HG03432 (cell line): ENCODE measurements at regions not wholly inside any gene's neighbourhood (a gene's known extent, or its start where the extent isn't known, plus 50 kb on each side); places are given as distances from the start of the nearest gene placed in this dataset.

ENCODE experiments used
- ATAC-seq: cut with Tn5 transposase; IDR thresholded peaks from one replicate; pipeline ENCODE4 v1.9.1; 2021; ENCODE audit warnings: mild to moderate bottlenecking, moderate library complexity; ENCODE audit not compliant: unreplicated experiment

DNA sequence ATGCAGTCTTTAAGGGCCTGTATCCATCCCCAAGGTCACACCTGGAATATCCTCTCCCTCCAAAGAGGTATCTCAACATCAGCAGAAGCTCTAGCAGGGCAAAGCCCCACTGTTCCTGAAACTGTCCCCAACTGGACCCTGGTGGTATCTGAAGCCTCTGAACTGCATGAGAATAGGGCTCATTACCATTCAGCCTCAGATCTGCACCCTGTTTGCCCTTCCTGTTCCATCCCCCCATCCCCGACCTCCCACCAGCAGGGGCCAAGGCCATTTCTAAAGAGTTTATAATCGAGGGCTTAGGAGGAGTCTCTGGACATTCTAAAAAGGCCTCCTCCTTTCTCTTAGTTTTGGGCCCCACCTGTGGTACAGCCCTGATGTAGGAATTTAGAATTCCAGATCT is 74.0 kb upstream of the THY1 start:
- ATAC-seq: no peak

DNA sequence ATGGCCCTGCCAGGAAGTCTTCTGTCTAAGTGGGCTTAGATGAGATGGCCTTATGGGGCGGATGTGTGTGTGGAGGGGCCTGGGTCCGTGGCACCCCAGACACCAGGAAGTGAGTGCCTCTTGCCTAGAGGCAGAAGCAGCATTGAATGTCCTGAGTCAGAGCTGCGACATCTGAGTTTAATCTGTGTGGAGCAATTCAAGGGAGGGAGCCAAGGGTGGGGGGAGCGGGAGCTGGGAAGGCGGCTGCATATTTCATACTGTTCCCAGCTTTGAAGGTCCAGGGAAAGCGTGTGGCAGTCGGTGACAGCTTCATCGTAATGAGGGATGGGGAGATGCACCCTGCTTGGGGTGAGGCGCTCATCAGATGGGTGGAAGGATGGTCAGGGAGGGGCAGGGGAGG is 73.5 kb upstream of the THY1 start:
- ATAC-seq: no peak

DNA sequence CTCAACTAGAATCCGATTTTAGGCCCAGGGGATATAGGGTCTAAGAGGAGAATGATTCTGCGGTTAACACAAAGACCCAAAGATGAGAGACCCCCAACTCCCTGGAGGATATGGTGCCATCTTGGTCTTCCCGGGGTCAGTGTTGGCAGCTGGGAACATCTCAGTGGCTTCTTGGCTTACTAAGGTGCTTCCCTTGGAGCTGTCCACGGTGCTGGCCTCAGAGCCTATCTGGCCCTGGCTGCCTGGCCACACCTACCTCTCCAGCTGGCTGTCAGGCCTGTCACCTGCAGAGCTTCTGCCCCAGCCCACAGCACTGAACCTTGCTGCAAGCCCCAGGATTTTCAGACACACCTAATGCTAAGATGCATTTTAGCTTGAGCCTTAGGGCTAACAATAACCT is 70.7 kb upstream of the THY1 start:
- no peak for ATAC-seq

DNA sequence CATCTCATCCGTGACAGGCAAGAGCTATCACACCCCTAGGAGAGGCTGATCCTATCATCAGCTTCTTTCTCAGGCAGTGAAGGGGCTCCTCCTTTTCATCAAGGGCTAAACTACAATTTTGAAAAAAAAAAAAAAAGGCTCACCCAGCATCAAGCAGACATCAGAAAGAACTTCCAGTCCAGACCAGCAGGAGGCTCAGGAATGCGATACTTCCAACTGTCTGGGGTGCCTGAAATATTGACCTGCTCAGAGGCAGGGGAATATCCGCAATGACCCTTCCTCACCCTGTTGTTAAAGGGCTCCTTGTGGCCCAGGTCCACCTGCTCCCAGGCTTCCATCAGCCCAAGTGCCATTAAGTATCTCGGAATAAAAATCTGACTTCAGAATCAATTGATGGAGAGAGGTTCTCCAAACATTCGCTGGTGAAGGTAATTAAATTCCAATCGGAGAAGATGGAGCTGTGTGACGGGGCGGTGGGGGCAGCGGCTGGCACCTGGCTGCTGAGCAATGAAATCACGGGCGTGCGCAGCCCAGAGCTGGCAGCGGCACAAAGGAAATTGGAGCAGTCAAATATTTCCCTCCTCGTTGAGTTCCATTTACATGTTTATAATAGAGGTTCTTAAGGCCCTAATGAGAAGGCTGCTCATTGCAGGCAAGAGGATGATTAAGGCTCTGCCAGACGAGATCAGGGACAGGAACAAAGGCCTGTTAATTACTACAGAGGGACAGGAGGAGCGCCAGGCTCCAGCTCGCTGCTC is 69.0 kb upstream of the THY1 start:
- no peak for ATAC-seq

DNA sequence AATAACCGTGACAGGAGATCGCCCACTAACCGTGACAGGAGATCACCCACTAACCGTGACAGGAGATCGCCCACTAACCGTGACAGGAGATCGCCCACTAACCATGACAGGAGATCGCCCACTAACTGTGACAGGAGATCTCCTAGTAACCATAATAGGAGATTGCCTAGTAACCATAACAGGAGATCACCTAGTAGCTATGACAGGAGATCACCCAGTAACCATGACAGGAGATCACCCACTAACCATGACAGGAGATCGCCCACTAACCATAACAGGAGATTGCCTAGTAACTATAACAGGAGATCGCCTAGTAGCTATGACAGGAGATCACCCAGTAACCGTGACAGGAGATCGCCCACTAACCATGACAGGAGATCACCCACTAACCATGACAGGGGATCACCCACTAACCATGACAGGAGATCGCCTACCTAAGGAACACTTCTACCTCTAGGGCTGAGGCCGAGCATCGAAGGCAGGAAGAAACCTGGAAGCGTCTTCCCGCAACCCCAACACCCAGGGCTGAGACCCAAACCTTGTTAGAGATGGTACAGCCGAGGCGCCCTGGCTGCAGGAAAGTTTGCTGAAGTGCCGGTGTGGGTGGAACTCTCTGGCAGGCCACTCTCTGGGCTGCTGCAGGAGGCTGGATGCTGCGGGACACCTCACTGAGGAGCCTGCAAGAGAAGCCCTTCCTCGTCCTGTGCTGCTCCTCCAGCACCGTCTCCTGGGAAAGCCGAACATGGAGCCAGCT is 67.5 kb upstream of the THY1 start:
- no peak for ATAC-seq

DNA sequence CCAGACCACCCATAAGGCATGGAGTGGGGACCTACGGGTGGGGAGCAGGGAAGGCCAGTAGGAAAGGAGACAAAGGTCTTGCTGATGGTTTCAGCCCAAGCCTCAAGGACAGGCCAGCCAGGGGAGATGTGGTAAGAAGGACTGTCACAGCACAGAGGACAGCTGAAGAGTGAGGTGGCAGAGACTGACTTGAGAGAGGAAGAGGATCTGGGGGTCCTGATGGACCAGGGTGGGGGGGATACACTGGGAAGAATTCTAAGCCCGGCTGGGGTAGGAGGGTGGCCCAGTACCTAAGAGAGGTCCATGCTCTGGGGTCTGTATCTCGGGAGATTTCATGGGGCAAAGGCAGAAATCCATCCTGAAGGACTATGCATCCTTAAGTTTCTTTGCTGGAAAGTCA is 66.1 kb upstream of the THY1 start:
- no peak for ATAC-seq

DNA sequence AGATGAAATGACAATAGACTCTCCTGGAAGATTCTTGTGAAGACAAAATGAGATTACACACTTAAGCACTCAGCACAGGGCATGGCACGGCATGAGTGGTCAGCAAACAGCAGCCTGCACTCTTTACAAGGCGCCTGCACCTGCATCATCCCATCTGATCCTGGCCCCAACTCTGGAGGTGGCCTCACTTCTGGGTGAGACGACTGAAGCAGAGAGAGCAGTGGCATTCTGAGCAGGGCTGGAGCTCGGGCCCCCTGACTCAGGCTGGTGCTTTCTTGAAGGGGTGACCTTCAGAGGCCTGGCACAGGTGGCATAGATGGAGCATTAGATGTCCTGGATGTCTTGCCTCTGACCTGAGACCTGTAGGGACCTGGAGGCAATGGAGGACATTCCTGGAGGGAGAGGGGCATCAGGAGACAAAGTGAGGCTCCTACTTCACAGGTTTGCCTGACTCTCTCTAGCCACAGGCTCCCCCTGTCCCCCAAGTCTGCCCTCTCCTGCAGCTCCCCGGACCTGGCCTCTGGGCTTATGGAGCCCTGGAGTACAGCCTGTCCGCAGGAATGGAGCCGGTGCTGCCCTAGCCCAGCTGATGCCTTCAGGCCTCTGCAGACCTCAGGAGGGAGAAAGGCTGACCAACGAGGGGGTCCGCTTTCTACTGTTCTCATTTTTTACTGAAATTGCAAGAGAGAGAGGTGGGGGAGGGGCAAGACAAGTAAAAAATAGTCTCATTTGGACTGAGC is 65.5 kb upstream of the THY1 start:
- ATAC-seq: no peak

DNA sequence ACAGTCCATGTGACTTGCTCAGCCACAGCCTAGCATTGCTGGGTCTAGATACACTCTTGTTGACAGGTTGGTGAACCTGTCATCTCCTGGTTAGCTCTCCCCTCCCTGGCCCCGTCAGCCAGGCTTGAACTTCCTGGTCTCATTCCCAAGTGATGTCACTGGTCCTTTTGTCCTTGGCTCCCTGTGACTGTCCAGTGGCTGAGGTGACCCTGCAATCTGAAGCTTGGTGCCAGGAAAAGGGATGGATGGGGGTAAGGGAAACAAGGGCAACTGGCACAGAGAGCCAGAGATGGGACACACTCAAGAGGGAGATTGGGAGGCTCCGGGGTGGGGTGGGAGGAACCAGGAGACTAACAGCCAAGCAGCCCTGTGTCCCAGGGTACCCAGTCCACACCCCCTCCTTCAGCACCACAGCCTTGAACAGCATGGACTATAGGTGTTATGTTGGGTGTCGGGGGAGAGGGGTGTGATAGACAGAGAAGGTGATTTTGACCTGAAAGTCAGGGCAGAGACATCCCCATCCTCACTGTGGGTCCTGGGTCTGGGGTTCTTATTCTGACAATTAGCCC is 63.8 kb upstream of the THY1 start:
- no peak for ATAC-seq

DNA sequence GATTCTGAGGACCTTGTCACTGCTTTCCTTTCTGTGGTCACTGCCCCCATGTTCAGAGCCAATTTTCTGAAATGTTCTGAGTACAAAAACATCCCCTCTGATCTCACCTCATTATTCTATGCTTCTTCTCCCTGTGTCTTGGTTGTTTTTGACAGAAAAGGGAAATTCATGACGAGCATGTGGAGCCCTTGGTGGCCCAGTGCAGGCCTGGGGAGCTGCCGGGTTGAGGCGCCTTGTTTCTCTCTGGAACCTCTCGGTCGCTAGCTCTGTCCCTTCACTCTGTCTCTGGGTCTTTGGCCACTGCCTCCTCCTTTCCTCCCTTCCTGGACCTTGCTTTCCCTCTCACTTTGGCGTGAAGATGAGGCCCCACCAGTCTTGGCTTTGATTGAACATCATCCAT is 63.0 kb upstream of the THY1 start:
- ATAC-seq: no peak

DNA sequence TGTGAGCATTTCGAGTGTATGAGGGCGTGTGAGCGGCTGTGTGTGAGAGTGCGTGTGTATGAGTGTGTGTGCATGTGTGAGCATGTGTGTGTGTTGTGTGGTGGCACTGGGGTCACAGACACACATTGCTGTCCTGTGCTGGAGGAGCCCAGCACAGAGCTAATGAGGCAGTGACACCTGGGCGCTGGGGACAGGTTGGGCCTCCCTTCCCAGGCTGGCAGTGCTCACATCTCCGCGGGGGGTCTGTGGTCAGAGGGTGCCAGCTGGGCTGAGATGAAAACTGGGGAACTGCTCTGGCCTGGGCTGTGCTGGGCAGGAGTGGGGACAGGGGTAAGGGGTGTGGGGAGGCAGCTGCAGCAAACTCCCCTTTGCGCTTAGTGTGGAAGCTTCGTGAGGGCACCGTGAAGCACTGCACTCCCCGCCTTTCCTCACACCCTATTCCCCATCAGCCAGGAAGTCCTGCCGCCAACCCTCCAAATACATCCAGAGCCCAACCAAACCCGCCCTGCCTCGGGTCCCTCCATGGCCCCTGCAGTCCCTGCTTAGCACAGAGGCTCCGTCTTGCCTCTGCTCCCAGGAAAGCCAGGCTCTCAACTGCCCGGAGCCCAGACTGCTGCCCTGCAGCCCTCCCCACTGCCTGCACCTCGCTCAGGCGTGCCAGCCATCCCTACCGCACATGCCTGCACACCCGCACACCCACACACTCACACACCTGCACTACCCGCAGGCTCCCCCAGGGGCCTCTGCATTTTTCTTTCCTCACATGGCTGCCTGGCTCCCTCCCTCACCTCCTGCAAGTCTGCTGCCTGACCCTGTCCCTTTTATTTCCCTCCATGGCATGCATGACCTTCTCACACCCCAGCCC is 62.0 kb upstream of the THY1 start:
- no peak for ATAC-seq

DNA sequence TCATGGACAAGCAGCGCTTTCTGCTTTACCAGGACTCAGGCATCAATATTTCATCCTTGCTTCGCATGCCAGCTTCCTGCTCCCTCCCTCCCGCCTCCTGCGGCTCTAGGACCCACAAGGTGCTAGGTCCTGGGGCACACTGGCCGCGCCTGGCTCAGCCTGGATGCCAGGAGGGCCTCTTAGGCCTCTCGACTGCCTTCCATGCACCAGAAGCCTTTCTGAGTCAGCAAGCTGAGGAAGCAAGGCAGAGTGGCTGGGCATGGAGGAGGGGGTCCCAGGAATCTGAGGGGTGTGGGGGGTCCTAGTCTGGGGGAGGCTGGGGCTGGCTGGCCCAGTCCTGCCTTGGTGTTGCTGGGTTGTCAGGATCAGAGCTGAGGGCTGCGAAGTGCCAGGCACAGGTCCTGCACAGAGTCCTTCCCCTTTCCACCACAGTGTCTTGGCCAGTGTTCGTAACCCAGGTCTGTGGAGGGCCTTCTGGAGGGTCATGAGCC is 61.0 kb upstream of the THY1 start:
- ATAC-seq: no peak

DNA sequence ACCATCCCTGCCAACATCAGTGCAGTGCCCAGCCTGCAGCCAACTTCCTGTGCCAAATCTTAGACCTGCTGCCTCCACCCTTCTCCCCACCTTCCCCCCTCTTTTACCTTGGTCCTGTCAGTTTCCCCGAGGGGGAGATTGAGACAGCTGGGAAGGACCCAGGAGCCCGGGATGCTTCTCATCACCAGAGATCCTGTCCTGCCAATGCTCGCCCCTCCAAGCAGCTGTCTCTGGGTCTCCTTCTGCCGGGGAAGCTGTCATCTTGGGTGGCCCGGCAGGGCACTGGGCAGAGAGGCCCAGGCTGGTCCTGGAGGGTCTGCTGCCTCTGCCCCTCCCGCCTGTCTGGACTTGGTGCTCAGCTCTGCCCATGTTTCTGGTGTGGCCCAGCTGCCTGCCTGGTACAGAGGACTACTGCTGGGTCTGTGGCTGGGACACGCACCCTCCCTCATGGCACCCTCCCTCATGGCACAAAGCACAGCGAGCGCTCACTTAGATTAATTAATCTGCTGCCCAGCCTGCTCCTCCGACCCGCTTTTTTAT is 60.4 kb upstream of the THY1 start:
- no peak for ATAC-seq

DNA sequence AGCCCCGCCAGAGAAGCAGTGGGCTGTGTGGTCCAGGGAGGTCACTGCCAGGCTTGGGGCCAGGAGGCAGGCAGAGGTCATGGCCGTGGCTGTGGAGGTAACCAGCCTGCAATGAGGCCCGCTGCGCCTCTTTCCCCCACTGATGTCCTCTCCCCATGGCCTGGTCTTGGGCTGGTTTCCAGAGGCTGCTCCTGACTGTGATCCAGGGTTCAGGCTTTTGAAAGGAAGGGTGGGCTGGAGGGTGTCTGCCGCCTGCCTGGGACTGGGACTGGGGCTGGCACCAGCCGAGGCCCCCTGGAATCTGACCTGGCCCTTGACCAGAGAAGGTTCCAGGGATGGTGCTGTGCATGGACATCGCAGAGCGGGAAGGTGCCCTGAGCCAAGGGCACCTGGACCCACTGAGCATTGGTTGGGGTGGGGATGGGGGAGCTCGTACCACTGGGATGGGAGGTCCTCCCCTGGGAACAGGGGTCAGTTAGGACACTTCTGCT is 59.6 kb upstream of the THY1 start:
- ATAC-seq: no peak

DNA sequence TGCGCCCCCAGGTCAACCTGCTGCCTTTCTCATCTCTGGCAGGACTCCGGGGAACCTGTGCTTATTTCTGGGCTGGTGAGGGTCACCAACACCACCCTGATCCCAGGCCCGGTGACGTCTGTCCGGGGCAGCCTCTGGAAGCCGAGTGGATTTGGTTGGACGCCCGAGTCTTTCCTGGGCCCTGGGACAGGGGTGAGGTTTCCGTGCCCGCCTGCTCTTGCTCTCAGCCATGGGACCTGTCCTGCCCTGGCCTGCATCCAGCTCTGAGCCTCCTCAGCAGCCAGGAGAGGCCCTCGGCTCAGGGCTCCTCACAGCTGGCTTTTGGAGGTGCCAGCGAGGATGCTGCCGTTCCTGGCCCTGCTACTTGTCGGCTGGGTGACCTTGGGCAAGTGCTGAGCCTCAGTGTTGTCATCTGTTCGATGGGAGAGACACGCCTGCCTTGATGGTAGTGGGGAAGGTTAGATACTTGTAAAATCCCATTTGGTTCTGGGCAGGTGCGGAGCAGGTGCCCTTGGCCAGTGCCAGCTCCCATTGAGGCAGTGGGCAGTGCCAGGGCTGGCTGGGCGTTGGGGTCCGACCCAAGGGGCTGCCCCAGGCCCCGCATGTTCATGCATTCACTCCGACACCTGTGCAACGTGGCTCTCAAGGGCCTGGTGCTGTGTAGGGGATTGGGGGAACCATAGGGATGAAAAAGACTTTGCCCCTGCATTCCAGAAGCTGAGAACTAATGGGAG is 58.9 kb upstream of the THY1 start:
- peak; percentile 13 for ATAC-seq

DNA sequence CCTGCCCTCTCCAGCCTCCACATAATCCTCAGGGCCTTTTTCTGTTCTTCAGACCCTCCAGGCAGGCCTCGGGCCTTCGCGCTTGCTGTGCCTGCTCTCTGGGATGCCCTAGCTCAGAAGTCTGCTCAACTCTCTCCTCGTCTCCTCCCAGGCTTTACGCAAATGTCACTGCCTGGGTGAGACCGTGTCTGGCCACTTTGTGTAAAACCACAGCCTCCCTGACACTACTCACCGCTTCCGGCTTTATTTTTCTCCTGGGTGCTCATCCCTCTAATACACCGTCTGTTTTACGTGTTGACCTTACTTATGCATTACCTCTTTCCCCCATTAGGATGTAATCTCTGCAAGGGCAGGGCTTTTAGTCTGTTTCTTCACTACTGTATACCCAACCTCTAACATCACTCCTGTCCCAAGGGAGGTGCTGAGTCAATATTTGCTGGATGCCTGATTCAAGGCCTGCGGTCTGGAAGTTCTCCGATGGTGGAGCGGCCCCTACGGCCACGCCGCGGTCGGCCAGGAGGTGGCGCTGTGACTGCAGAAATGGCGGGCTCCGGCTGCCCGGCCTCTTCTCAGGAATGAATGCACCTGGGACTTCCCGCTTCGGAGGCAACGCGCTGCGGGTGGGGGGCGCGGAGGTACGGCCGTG is 58.2 kb upstream of the THY1 start:
- ATAC-seq: peak; percentile 76

DNA sequence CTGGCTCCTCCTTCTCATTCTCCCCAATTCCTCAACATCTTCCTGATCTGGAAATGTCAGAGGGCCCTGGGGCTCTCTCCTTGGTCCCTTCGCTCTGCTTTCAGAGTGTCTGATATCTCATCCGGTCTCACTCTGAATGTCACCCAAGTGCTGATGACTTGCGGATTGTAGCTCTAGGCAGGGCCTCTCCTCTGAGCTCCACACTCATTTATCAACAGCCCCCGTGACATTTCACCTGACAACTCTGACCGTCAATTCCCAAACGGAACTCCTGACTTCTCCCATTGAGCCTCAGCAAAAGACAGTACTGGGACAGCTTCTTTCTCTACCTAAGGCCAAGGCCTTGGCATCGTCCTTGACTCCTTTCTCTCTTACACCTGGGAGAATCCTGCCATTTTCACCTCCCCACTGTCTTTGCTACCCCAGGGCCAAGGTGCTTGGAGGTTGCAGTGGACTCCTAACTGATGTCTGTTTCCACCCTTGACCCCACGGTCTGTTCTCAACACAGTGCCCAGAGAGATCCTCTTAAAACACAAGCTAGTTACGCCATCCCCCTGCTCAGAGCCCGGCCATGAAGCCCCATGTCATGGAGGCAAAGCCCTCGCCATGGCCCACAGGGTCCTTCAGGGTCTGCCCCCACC is 57.5 kb upstream of the THY1 start:
- no peak for ATAC-seq

DNA sequence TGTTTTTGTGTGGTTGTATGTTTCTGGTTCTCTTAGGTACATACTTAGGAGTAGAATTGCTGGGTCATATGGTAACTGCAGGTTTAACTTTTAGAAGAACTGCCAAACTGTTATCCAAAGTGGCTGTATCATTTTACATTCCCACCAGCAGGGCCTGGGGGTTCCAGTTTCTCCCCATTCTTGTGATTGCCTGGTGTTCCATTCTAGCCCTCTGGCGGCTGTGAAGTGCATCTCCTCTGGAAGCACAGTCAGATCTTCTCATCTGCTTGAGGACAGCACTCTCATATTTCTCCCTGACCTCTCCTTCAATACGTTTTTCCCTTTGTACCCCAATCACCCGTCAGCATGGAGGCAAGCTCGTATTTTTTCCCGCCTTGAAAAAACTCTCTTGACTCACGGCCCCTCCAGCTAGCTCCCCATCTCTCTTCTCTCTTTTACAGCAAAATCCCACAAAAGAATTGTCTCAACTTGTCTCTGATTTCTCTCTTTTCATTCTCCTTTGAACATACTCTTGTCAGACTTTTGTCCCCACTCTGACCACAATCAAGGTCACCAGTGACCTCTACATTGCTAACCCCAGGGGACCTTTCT is 56.8 kb upstream of the THY1 start:
- no peak for ATAC-seq

DNA sequence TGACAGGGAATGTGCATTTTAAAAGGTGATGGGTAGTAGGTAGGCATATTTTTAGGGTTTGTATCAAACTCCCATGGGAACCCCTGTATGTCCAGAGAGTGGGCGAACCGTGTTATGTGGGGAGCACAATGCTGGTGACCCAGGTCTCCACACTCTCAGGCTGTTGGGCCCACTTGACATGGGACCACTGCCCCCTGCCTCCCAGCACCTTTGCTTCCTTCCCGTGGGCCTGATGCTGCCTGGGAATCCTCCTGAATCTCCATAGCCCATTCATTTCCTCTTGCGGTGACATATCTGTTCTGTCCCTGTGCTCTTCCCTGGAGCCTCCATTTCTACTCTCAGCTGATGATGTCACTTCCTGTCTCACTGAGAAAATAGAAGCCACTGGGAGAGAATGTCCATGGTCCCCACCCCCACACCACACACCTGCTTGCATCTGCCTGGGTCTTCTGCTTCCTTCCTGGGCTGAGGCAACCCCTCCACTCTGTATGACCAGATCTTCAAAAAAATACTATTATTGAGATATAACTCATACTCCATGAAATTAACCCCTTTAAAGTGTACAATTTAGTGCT is 55.8 kb upstream of the THY1 start:
- no peak for ATAC-seq
